KBM-7 (cell line): ENCODE measurements at regions not wholly inside any gene's neighbourhood (a gene's known extent, or its start where the extent isn't known, plus 50 kb on each side); places are given as distances from the start of the nearest gene placed in this dataset.

Source experiments
- DNase-seq: peaks from one replicate; pipeline ENCODE4 v3.0.0-alpha.2; 2015
- in situ Hi-C: fragments of 300-500 bp; cut with MboI; formaldehyde crosslinking; loops from 2 replicates; pipeline ENCODE4 v1.14.3; 2020; ENCODE audit warnings: low sequenced_read_pairs, low pct_unique_long_range_greater_than_20kb, mixed read lengths

DNA sequence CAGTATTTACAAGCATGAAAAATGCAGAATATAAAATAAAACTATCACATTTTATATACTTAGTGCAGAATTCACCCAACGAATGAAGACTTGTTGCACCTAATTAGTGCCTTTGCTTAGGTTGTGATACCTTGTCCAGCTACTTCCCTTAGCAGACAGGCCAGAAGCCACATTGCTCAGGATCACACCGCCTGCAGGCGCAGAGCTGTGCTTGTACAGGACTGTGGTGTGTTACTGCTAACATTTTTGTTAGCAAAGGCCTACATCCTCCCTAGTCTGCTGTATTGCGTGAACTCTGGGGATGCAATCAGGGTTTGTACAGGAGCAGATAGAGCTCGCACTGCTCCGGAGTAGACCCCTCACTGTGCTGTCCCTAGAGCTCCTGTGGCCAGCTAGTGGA is 336.9 kb downstream of the CBLN2 start:
- in situ Hi-C loops = no loop called here
- no peak for DNase-seq

DNA sequence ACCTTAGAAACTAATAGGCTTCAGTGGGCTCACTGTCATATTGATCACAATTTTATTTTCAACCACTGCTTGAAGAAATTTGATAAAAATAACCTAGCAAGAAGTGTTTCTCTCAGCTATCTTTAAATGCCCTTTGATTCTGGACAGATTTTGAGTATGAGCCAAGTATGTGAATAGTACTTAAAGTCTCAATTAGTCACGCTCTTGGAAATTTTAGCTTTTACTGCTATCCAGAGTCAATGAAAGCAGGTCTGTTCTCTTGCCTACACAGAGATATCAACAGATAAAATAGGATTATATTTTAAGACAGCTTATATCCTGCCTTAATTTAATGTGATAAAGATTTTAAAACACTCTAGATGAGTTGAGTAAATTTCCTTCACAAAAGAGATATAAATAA is 337.3 kb downstream of the CBLN2 start:
- no peak for DNase-seq
- in situ Hi-C loops = no loop called here

DNA sequence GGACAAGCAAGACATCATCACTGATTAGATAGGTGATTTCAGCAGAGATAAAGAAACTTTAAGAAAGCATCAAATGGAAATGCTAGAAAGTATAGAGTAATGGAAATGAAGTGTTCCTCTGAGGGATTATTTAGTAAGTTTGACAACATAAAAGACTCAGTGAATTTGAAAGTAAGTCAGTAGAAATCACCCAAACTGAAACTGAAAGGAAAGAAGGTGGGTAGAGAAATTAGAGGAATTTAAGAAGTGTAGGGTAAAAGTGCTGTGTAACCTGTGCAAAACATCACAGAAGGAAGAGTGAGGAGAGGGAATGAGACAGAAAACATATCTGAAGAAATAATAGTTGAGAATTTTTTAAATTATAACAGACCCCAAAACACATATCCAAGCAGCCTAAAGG is 343.1 kb downstream of the CBLN2 start:
- no peak for DNase-seq
- in situ Hi-C loops = no loop called here

DNA sequence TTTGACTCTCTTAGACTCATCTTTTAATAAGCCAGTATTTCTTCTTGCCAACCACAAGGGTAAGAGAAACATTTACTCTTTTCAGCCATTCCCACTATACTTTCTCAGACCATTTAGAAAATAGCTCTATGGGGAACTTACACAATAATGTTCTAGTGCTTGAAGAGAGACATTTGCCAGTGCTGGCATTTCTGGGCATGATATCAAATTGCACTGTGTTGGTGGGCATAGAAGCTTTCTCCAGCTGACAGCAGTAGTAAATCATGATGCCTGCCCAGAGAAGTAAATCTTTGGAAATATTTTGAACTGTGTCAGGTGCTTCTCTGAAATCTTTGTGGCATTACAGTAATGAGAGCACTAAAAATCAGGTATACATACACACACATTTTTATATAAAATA is 346.6 kb downstream of the CBLN2 start:
- DNase-seq = no peak
- in situ Hi-C loops = no loop called here

DNA sequence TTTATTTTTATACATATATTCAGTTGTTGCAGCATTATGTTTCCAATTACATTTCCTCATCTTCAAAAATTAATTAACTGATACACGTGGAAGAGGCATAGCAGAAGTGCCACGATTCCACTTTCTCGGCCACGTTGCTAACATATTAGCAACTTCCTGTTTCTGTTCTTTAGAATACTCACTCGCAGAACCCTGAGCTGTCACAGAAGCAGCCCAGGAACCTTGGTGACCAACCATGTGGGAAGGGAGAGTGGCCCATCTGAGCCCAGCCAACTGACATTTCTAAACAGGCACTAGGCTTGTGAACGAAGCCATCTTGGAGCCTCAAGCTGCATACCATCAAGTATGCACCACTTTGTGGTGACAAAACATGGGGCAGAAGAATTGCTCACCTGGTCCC is 350.1 kb downstream of the CBLN2 start:
- in situ Hi-C loops = no loop called here
- DNase-seq = no peak

DNA sequence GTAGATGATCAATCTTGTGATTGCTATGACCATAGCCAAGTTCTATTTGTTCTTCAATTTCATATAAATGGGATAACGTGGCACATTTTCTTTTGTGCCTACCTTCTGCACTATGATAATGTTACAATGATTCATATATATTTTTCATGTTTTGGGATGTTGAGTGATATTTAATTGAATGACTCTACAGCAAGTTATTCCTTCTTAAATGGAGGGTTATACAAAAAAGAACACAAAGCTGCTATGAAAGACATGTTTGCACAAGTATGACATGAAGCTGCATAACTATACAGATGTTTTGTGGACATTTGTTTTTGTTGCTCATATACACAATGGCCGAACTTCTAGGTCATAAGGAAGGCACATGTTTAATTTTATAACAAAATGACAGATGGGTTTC is 356.2 kb downstream of the CBLN2 start:
- in situ Hi-C loops = no loop called here
- DNase-seq = no peak

DNA sequence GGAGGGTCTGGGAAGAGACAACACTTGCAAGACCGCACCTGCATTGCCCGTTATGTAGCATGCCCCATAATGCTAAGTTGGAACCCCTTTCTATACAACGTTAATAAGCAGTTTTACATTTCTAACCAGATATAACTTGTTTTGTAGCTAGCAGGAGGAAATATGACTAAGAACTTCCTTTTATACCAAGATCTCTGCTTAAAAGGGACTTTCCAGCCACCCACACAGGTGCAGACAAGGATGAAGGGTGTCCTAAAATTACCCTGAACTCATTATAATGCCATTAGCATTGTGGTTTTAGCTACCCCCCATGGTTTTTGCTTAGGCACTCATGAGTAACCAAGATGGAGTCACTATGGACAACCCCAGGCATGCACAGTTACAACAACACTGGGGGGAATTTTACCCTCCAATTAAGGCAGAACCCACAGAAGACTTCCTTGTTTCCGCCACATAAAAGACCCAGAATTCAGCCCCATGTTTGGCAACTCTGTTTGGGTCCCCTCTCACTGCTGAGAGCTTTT is 362.8 kb downstream of the CBLN2 start:
- no peak for DNase-seq
- in situ Hi-C loops = no loop called here

DNA sequence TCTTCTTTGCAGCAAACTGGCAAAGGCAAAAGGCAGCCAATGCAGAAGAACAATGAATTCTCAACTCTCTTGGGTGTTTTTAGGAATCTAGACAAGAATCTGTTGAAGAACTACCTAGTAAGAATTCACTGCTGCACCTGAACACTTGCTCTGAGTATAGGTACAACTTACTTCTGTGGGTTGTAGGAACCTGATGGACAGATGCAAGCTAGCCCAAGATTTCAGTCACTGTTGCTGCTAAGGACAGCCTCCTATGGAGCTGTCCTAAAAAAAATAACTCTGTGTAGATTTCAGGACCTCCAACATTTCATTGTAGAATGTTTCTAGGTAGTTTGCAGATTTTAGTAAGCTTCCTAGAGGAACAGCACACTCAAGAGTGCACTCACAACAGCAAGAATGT is 363.5 kb downstream of the CBLN2 start:
- DNase-seq = no peak
- in situ Hi-C loops = no loop called here

DNA sequence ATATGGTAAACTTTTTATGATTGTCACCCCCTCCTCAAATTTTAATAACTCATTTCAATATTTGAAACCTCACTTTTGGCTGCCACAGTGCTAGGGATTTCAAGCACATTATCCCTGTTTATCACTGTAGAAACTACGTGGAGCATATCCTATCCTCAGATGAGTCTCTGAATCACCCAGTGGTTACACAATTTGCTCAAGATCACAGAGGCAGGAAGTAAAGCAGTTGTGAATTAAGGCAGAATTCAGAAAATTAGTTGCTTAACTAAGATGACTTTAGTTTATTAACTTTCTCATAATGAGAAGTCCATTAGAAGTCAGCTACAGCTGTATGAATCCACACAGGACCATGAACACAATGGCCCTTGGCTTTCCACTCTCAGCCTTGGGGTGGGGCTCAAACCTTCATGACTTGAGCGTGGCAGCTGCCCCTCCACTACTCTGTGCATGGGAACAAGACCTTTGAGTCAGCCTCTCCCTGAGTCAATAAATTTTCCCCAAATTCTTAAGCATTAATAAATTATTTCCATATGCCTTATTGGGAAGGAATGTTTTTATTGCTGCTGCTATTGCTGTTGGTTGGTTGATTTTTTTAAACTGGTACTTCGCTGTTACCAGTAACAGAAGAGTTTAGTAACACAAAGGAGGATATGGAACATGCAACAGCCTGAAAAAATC is 369.0 kb downstream of the CBLN2 start:
- in situ Hi-C loops = no loop called here
- DNase-seq = no peak

DNA sequence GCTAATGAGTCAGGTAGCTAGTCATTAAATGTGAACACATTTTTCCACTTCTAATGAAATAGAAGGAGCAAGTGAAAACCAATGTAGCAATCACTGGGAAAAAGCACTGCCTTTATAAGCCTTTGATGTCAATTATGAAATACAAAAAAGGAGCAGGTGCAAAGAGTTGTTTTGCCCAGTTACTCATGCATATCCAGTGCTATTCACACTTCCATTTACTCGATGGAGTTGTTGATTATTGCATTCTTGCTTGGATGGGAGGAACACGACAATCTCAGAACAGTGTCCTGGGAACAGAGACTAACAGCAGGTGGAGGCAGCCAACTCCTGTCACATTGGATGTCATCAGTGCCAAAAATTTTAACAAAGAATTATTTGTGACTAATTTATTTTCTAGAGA is 372.5 kb downstream of the CBLN2 start:
- in situ Hi-C loops = no loop called here
- DNase-seq = no peak

DNA sequence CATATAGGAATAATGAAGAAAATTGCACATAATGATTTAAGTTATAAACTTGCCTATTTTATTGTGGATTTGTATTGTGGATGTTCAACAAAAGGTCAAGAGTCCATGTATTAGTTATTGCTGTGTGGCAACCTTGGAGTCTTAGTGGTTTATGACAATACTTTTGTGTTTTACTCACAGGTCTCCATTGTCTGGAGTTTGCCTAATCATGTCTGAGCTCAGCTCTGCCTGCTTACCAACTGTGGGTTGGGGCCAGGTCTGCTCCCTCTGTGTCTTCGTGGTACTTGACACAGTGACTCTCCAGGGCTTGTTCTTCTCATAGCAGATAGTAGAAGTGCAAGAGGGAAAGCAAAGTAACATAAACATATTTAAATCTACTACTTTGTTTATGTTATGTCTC is 382.5 kb downstream of the CBLN2 start:
- DNase-seq = no peak
- in situ Hi-C loops = no loop called here

DNA sequence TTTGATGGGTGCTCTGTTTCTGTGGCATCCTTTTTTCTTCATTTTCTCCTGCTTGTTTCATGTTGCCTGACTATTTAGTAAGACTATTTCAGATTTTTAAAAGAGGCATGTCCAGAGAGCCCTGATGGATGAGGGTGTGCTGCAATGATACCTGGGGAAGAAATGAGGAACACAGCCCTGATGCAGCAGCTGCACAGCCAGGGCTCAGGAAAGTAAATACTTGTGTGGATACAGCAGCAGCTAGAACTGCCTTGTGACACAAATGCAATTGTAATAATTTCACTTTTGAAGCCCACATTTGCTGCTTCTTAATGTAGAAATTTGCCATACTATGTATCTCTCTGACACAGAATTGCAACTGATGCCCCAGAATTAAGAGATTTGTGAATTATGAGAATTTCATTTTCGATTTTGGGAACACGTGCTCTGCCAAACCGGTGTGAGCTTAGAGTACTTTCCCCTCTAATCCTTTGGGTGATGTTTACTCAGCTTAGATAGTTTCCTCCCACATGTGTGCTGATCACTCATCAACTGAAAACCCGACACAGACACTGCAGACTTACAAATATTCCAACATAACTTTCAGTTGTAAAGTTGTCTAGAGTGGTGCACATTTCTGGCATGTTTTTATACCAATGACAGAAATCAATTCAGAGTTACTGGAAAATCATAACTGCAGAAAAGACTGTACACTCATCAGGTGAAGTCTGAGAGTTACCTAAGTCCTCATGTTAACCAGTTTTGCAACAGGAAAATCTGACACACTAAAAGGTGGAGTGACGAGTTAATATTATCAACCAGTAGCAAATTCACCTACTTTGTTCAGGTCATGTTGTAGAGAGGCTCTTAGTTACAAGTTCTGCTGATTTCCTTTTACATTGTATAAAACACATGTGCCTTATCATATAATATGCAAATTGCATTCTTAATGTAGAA is 383.4 kb downstream of the CBLN2 start:
- no peak for DNase-seq
- in situ Hi-C loops = no loop called here

DNA sequence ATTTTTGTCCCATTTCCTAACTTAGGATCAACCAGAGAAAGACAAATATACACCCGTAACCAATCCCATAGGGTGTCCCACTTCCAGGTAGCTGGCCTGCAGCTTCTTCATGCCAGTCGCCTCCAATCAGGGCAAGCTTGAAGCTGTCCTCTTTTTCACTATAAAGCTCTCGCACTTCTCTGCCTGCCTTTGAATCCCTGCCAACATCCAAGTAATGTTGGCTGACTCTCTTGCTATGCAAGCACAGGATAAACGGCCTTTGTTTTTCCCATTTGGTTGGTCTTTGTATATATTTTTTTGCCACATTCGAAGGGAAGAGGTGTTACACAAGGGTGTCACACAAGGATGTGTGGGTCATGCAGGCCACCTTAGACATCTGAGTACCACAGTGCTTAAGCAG is 388.8 kb downstream of the CBLN2 start:
- in situ Hi-C loops = no loop called here
- DNase-seq = no peak

DNA sequence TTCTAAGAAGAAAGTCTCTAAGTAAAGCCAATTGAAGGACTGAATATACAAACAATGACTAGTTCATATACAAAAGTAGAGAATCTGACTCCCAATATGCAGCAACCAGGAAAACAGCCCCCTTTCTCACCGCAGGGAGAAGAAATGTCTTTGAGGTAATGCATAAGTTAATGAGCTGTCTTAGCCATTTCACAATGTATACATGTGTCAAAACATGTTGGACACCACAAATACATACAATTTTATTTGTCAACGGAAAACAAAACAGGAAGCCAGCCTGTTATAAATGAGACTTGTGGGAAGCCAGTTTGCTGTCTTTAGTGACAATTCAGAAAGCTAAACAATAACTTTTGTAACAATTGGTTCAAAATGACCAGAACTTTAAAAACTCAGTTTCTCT is 389.2 kb downstream of the CBLN2 start:
- DNase-seq = no peak
- in situ Hi-C loops = no loop called here

DNA sequence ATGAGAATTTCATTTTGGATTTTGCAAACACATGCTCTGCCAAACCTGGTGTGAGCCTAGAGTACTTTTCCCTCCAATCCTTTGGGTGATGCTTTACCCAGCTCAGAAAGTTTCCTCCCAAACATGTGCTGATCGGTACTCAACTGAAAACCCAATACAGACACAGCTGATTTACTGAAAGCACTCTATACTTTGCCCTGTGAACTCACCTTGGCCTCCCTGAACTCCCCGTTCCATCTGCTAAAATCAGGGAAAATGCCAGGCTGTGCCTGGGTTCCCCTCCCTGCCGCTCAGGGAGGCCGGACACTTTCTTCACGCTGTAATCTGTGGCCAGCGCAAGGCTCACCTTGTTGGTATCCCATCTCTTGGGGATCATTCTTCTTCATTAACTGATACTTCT is 391.2 kb downstream of the CBLN2 start:
- in situ Hi-C loops = no loop called here
- DNase-seq = no peak

DNA sequence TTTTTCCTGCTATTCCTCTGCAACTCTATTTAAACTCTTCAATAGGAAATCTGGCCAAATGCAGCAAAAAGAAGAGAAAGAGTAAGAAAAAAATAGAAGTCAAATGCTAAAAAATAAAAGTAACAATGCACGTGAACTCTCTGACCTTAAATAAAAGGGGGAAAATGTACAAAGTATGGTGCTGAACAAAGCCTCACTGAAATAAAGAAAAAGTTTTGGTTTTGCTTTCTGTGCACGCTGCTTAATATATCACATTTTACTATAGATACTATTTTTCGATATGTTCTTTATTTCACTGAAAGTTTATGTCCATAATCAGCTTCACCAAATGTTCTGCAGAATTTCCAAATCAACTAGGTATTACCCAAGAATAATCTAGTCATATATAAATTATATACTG is 396.3 kb downstream of the CBLN2 start:
- no peak for DNase-seq

DNA sequence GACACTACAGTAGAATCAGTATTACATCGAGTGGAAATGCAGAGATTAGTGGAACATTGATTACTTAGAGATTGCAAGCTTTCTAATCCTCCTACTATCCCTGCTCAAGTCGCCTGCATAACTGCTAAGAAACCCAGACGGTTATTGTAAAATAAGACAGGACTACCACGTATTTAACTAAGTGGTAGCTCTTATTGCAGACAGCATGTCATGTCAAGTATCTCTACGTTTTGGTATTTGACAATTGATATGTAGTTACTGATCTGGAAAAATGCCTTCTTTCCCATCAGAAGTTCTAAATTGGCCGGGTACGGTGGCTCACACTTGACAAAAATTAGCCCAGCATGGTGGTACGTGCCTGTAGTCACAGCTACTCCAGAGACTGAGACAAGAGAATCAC is 404.1 kb downstream of the CBLN2 start:
- DNase-seq = no peak
- in situ Hi-C loops = no loop called here

More for the DNA sequence above, 396.3 kb downstream of the CBLN2 start:
- in situ Hi-C loops = no loop called here

DNA sequence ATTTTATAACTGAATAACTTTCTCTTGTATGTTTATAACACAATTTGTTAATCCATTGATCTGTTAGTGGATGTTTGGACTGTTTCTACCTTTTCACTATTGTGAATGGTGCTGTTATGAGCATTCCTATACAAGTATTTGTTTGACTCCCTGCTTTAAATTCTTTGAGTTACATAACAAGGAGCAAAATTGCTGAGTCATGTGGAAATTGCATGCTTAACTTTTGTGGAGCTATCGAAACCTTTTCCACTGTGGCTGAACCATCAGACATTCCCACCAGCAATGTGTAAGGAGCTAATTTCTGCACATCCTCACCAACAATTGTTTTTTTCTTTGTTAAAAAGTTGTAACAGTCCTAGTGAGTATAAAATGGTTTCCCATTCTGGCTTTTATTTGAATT is 415.5 kb downstream of the CBLN2 start:
- DNase-seq = no peak

DNA sequence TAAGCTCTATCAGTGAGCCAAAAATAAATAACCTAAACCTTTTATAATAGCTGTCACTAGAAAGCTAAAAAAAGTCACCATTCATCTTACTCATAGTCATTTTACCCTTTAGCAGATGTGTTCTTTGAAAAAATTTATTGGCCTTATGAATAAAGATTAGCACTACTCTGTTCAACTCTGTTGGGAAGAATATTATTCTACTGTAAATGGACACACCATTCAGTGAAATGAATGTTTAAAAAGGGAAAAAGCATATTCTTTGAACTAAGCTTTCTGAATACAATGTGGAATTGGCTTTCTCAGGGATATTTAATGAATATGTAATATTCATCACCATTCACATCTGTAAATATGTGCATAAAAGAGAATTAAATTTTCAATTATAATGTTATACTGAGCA is 422.0 kb downstream of the CBLN2 start:
- no peak for DNase-seq
- in situ Hi-C loops = no loop called here

More for the DNA sequence above, 415.5 kb downstream of the CBLN2 start:
- in situ Hi-C loops = no loop called here

DNA sequence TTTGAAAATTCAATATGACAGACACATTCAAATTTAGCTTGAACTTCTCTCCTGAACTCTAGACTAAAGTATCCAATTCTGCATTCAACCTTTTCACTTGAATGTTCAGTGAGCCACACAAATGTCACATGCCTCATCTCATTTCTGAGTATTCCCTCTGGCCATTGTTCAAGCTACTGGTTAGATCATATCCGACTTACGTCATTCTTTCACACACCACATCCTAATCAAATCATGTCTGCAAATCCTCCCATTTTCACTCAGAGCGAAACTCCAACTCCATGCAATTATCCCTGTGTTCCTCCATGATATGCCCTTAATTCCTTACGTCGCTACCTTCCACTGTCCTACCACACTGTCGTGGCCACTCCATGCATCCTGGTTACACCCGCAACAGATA is 425.1 kb downstream of the CBLN2 start:
- in situ Hi-C loops = no loop called here
- no peak for DNase-seq
